ENCODE measurements at regions not wholly inside any gene's neighbourhood (a gene's known extent, or its start where the extent isn't known, plus 50 kb on each side); places are given as distances from the start of the nearest gene placed in this dataset.

DNA sequence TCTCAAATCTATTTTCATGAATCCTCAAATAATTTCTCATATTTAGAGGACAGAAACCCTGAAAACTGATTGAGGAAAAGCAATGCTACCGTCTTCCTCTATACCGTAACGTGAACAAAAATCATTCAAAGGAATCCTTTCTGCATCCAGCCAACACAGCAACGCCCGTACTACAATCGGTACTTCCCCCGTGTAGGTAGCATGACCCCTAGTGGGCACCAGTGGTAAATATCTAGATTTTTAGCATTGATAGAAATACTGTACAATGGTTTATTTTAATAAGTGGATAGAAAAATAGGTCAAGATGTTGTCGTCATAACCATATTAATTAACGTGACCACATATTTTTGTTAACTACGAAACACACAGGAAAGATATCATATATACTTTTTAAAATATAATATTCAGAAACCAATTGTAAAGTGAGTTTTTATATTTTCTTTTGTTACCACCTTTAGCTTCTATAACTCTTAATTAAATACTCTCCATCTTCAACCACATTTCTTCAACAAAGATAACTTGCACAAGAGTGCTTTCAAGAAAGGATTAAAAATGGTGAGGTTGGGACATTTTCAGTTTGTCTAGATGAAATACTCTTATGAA lies 194.1 kb downstream of the SS18 start:
- Histone ChIP-seq H3K36me3 (ENCODE audit: insufficient read depth, low read length) (no peaks in the 10 kb centered on the region), H3K4me3 (ENCODE audit: low read length, poor library complexity, severe bottlenecking) (peak overlapping the region; percentile 22), H3K4me2 (ENCODE audit: low read depth, low read length, poor library complexity, severe bottlenecking) (no peak overlapping the region), H3K27me3 (ENCODE audit: insufficient read depth, low read length, poor library complexity, severe bottlenecking) (peaks cover 16% of the 10 kb centered on the region), H3K9me2 (replicated peaks; ENCODE audit: low read depth, low read length) (no peaks in the 10 kb centered on the region), H3K4me1 (ENCODE audit: insufficient read depth, low read length, poor library complexity, severe bottlenecking) (no peaks in the 10 kb centered on the region), H3F3A (ENCODE audit: low read depth) (no peaks in the 10 kb centered on the region), H3K9me3 (ENCODE audit: insufficient read depth, low read depth, low read length) (no peaks in the 10 kb centered on the region), H4K20me1 (ENCODE audit: insufficient read depth, low read length, poor library complexity, severe bottlenecking) (no peaks in the 10 kb centered on the region), H3K79me2 (ENCODE audit: insufficient read depth, low read length) (no peaks in the 10 kb centered on the region), H2AFZ (ENCODE audit: low read length) (peak overlapping the region; percentile 63), H3K9ac (ENCODE audit: low read depth, low read length, poor library complexity, severe bottlenecking) (no peak overlapping the region)
- TF ChIP-seq EZH2phosphoT487 (IDR thresholded peaks at IDR 0.05; ENCODE audit: borderline replicate concordance) (no peak), CTCF (conservative IDR thresholded peaks at IDR 0.05; ENCODE audit: low read length) (peak; percentile 92)

GRCh38 chr18:25895518-25895917 lies 194.9 kb downstream of the SS18 start:
- Histone ChIP-seq H3K9me2 (replicated peaks; ENCODE audit: low read depth, low read length) (no peaks in the 10 kb centered on the region), H3K27me3 (ENCODE audit: insufficient read depth, low read length, poor library complexity, severe bottlenecking) (peaks cover 16% of the 10 kb centered on the region), H2AFZ (ENCODE audit: low read length) (peak overlapping the region; percentile 63), H3K79me2 (ENCODE audit: insufficient read depth, low read length) (no peaks in the 10 kb centered on the region), H3K4me2 (ENCODE audit: low read depth, low read length, poor library complexity, severe bottlenecking) (no peak overlapping the region), H3F3A (ENCODE audit: low read depth) (no peaks in the 10 kb centered on the region), H3K4me3 (ENCODE audit: low read length, poor library complexity, severe bottlenecking) (no peak overlapping the region), H3K36me3 (ENCODE audit: insufficient read depth, low read length) (no peaks in the 10 kb centered on the region), H4K20me1 (ENCODE audit: insufficient read depth, low read length, poor library complexity, severe bottlenecking) (no peaks in the 10 kb centered on the region), H3K4me1 (ENCODE audit: insufficient read depth, low read length, poor library complexity, severe bottlenecking) (no peaks in the 10 kb centered on the region), H3K9me3 (ENCODE audit: insufficient read depth, low read depth, low read length) (no peaks in the 10 kb centered on the region), H3K9ac (ENCODE audit: low read depth, low read length, poor library complexity, severe bottlenecking) (no peak overlapping the region)
- no peak for TF ChIP-seq CTCF (conservative IDR thresholded peaks at IDR 0.05; ENCODE audit: low read length)
- TF ChIP-seq EZH2phosphoT487 (IDR thresholded peaks at IDR 0.05; ENCODE audit: borderline replicate concordance) = no peak

- Histone ChIP-seq H3K4me3 (ENCODE audit: low read length, poor library complexity, severe bottlenecking) (no peak overlapping the region), H2AFZ (ENCODE audit: low read length) (no peak overlapping the region), H3K27me3 (ENCODE audit: insufficient read depth, low read length, poor library complexity, severe bottlenecking) (peaks cover 10% of the 10 kb centered on the region), H3K36me3 (ENCODE audit: insufficient read depth, low read length) (no peaks in the 10 kb centered on the region), H4K20me1 (ENCODE audit: insufficient read depth, low read length, poor library complexity, severe bottlenecking) (no peaks in the 10 kb centered on the region), H3K9ac (ENCODE audit: low read depth, low read length, poor library complexity, severe bottlenecking) (no peak overlapping the region), H3K4me2 (ENCODE audit: low read depth, low read length, poor library complexity, severe bottlenecking) (no peak overlapping the region), H3K9me2 (replicated peaks; ENCODE audit: low read depth, low read length) (no peaks in the 10 kb centered on the region), H3K79me2 (ENCODE audit: insufficient read depth, low read length) (no peaks in the 10 kb centered on the region), H3K4me1 (ENCODE audit: insufficient read depth, low read length, poor library complexity, severe bottlenecking) (peaks cover 3% of the 10 kb centered on the region), H3K9me3 (ENCODE audit: insufficient read depth, low read depth, low read length) (0 out of 2 replicates have a peak, but pooled peaks cover 6% of the 10 kb centered on the region), H3F3A (ENCODE audit: low read depth) (no peaks in the 10 kb centered on the region)
- TF ChIP-seq EZH2phosphoT487 (IDR thresholded peaks at IDR 0.05; ENCODE audit: borderline replicate concordance) = no peak
- no peak for TF ChIP-seq CTCF (conservative IDR thresholded peaks at IDR 0.05; ENCODE audit: low read length)
Observed at GRCh38 chr18:25886283-25886682, 204.1 kb downstream of the SS18 start.

All from Loucy (cell line).